Fibroblast of peridontal ligament (primary cell): ENCODE measurements at regions not wholly inside any gene's neighbourhood (a gene's known extent, or its start where the extent isn't known, plus 50 kb on each side); places are given as distances from the start of the nearest gene placed in this dataset.

Source experiments
- DNase-seq: peaks from one replicate; pipeline ENCODE4 v3.0.0-alpha.2; 2010; ENCODE audit errors: extremely low read depth

DNA sequence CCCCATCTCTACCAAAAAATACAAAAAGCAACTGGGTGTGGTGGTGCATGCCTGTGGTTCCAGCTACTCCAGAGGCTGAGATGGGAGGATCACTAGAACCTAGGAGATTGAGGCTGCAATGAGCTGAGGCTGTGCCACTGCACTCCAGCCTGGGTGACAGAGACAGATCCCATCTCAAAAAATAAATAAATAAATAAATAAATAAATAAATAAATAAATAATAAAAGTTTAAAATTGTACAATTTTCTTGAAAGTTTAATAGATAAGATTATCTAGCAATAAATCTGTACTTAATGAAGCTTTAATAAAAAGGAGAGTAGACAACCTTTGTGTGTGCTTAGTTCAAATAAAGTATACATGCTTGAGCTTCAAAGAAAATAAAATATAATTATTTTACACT lies 310.0 kb upstream of the LRIG3 start:
- DNase-seq = no peak

DNA sequence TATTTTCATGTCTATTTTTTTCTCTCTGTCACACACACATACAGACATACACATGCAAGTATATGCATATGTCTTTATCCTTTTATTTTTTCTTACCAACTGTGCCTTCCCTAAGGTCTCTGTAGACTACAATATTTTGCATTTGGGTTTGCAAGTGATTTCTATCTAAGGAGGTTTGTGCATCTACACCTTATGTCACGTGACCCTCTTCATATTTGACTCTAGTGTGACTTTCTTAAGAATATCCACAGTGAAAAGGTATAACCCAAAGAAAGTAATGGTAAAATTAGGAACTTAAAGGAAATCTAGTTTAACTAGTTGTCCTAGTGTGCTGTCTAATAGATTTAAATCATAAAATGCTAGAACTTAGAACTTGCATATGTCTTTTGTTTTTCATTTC lies 298.8 kb upstream of the LRIG3 start:
- DNase-seq = no peak

DNA sequence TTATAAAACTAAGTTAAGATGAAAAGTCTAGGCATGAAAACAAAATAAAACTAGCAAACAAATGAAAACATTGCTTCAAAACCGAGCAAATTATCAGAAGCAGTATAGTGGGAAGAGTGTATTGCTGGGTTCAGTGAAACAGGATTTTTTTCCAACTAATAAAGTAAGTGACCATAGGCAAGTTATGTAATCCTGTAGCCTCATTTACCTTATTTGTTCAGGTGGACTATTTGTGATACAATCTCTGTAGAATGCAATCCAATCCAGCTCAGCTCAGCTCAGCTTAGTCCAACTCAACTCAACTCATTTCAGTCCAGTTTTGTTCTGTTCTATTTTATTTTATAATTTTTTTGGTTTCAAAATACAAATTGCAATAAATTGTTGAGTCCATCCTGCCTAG lies 276.7 kb upstream of the LRIG3 start:
- DNase-seq = no peak

DNA sequence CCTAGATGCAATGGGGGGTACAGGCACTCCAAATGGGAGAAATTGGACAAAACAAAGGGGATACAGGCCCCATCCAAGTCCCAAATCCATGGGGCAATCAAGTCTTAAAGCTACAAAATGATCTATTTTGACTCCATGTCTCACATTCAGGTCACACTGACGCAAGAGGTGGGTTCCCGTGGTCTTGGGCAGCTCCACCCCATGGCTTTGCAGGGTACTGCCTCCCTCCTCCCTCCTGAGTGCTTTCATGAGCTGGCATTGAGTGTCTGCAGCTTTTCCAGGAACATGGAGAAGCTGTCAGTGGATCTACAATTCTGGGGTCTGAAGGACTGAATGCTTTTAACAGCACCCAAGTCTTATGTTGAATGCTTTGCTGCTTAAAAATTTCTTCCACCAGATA lies 274.5 kb upstream of the LRIG3 start:
- DNase-seq = no peak

DNA sequence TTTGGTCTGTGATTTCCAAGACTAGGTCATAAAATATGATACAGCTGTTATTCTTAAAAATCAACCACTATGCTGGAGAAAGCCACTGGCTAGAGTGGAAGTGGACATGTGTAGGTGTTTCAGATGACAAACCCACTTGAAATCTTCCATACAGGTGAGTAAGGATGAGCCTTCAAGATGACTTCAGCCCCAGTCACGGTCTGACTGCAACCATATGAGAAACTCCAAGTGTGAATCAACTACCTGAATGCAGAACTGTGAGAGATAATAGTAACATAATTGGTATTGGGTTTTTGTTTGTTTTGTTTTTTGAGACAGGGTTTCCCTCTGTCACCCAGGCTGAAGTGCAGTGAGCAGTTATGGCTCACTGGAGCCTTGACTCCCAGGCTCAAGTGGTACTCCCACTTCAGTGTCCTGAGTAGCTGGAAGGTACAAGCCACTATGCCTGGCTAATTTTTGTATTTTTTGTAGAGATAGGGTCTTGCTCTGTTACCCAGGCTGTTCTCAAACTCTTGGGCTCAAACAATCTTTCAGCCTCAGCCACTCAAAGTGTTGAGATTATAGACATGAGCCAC lies 273.3 kb upstream of the LRIG3 start:
- no peak for DNase-seq

DNA sequence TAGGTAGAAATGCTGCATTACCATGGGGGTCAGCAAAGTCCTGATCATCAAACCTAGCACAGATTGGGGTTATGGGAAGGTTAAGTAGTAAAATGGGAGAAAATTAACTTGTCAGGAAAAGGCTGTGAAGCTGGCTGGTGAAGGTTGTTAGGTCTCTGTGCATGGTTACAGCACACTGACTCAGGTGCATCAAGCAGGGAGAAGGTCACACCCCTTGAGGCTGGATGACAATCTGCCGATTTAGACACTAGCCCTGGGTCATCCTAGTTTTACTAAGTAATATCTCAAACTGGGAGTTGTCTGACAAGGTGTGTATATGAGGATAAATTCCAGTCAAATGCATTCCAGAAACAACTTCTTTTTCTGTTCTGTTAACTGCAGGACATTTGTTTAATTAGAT lies 271.1 kb upstream of the LRIG3 start:
- DNase-seq = no peak

DNA sequence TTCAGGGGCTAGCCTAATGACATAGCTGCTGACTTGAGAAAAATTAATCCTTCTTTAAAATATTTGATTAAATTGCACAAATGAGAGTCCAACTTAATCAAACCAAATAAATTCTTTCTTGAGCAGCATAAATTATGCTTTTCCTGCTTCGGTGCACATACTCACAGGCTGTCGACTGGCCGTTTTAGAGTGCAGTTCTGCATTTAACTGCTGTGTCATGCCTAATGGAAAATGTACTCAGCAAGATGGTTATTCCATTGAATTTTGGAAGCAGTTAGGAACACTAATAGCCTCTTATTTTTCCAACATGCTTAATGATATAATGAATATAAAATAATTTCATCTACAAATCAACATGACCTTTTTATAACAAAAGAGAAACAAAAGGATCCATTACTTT lies 266.1 kb upstream of the LRIG3 start:
- DNase-seq = no peak

DNA sequence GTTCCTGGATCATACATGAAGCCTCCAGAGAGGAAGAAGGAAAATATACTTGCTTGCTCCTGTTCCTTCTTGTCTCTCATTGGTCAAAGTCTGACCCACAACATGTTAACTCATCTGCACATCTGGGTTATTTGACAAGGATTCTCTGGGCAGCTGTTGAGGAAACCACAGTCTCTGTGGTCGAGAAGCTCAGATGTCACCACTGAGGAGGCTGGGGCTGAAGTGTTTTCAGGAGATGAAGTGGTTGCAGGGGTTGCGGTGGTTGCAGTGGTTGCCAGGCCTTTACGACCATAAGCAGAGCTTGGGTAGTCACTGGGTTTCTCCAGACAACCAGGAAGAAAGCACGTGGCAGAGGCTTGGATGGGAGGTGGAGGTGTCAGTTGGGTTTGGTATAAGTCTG lies 265.0 kb upstream of the LRIG3 start:
- no peak for DNase-seq

DNA sequence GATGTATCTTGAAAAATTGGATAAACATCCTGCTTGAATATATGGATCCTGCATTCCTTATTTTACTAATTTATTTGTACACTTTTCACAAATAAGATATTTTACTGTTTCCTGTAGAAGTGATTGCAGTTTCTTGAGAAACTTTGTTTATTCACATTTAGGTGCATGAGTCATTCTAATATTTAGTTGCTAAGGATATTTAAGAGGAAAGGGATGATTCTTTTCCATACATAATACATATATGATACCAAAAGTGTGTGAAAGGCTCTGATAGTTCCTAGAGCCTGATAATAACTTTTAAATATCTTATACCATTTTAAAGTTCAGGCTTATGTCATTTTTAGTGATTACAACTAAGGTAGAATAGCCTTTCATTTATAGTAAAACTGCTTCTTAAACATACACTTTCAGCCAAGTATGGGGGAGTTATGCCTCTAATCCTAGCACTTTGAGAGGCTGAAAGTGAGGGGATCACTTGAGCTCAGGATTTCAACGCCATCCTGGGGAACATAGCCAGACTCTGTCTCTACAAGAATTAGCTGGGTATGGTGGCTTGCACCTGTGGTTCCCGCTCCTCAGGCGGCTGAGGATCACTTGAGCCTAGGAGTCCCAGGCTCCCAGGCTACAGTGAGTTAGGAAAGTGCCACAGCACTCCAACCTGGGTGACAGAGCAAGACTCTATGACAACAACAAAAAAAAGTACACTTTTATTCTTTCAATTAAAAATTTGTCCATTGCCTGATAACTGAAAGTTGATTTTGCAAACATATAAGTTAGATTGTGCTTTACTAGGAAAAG lies 262.6 kb upstream of the LRIG3 start:
- DNase-seq = no peak

DNA sequence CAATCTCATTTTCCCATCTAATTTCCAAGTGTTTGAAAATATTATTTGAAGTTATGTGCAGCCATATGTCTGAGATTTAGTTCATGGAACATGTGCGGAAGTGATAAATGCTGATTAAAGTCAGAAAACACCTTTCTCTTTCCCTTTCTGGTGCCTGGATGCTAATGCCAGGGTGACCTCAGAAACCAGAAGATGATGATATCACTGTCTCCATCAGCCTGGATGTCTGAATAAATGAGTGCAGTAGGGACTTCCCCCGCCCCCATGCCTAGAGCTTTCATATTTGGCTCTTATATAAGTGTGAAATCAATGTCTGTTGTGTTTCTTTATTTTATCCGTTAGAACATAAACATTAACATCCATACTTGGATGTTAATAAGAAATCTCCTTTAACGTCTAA lies 261.9 kb upstream of the LRIG3 start:
- no peak for DNase-seq

DNA sequence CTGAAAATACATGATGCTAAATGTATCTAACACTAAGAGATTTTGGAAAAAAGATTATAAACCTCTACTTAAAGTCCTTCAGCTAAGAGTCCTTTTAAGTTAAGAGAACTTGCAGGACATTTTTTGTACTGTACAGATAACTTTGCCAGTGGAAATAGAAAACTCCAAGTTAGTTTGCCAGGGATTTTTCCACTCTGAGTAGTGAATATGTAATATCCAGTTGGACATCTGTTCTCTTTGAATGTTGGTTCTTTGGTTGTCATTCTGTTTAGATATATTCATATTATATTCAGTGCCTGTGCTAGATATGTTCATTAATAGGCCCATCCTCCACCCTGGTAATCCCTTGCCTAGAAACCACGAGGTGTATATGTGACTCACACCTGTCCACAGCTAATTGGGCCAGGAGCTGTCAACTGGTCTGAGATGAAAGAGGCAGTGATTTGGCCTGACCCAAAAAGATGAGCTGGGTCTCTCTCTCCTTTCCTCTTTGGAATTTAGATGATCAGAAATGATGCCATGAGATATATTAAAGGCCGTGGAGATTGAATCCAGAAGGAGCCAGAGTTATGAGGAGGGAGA lies 261.0 kb upstream of the LRIG3 start:
- DNase-seq = no peak

DNA sequence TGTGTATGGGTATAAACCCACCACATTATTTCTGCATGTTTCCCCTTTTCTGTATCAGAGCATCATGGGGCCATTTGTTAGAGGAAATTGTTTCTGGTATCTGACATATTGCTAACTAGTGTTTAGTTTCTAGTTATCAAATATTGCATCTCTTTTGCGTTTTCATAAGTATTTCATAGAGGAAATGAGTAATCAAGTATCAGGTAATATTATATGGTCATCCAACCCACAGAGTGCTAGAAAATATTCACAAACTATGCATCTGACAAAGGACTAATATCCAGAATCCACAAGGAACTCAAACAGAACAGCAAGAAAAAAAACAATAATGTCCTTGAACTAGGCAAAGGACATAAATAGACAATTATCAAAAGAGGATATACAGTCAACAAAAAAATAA lies 258.9 kb upstream of the LRIG3 start:
- DNase-seq = no peak

DNA sequence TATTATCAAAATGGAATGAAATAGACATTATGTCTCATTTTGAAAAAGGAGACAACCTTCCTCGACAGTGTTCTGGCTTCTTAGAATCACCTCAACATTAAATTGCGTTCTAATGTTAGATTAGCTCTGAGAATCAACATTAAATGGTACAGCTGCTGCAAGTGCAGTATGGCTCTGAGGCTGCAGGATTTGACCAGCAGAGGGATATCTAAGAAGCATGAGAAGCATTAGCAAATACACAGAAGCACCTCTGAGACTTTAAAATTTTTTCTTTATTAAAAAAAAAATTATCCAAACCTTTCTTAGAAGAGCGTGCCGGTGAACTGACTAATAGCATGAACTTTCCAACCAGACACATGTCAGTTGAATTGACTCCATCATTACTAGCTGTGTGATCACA lies 253.4 kb upstream of the LRIG3 start:
- no peak for DNase-seq

DNA sequence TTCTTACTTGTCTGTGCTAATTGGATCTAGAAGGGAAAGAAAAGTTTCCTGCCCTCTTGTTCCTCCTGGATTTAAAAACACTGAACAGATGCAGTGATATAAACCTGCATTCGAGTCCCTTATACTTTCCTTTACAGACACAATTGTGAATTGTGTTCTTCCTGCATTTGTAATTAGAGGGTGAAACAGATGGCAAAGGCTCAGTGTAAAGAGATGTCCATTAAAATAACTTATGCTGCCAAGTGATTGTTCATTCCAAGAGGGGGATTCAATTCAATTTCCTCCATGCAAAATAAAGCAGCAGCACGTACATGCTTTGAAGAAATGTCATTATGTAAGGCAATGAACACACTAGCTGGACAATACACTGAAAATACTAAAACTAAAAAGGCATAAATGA lies 248.3 kb upstream of the LRIG3 start:
- DNase-seq = no peak

DNA sequence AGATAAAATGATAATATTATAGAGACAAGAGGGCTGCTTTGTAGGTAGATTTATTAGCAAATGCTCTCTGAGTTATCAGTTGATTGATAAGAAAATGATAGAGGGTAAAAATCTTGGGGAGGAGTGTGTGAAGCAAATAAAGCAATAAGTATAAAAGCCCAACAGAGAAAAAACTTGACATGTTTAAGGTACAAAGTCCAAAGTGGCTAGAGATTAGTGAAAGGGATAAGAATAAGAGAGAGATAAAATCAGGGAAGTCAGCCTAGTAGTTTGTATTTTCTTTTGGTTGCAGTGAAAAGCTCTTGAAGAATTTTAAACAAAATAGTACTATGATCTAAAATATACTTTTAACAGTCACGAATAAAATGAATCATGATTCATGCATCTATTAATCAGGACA lies 246.2 kb upstream of the LRIG3 start:
- no peak for DNase-seq

DNA sequence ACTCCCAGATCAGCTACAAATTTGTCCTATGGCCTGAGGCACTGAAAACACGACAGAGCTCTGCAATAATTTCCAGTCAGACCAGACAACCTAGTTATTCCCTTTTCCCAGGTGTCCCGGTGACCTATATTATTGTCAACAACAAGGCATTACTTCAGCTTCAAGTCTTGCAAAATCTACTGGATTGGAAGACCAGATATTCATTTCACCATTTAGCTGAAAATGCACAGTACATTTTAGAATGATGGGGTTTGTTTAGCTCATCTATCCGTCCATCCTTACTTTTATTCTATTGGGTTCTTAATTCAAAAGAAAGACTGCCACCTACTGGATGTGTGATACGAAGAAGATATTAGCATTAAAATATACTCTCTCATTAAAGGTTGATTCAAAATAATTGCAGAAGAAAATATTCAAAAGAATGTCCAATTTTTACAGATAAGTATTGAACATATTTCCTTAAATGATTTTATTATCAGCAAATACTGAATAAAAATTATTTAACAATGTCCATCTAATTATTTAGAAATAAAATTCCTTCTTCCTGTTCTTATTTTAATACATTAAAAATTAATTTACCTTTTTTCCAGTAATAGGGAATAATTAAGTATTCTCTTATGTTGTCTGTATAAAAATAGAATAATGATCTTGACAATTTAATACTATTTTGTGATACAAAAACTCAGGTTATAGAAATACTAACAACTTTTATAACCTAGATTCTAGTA lies 244.9 kb upstream of the LRIG3 start:
- DNase-seq = peak; percentile 76

DNA sequence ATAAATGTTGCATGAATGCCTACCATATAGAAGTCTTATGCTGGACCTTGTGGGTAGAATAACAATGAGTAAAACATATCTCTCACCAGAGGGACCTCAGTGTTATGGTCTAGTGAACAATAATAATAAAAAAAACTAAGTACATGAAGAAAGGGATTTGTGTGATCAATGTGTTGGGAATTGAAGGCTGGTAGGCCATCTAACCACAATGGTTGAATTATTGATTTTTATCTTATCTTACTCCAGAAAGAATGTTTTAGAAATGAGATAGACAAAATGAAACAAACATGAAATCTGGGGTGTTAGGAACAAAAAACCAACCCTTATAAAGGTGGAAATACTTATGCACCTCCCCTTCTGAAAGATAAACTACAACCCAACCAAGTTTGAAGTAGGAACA lies 243.9 kb upstream of the LRIG3 start:
- no peak for DNase-seq

DNA sequence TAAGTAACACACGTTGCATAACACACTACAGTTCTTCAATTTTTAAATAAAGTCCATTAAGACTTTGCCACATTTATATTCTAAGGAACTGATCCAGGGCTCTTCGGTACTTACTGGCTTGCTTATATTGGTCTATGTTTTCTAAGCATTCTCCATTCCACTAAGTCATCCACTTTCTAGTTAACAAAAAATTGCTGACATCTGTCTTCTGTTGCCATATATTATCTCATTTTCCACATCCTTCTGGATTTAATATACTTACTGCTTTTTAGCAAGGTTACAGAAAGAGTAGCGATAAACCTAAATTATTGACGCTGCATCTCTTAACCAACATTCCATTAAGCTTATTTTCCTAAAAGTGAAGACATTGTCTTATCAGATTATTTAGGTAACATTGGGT lies 238.4 kb upstream of the LRIG3 start:
- no peak for DNase-seq

DNA sequence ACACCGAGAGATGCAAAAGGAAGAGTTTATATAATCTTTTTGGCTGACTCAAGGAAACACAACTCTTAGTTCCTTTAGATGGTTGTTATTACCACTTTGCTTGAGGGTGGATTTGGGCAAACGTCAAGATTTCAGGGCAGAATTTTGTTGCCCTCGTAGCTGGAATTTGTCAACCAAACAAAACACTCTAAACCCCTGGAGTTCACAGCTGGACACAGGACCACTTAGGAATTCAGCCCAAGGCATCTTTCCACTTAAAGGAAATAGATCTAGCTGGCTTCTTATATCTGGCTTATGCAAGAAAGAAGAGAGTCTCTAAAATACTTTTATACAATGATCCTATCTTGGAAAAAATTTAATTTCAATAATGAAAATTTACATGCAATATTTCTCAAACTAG lies 237.8 kb upstream of the LRIG3 start:
- no peak for DNase-seq

DNA sequence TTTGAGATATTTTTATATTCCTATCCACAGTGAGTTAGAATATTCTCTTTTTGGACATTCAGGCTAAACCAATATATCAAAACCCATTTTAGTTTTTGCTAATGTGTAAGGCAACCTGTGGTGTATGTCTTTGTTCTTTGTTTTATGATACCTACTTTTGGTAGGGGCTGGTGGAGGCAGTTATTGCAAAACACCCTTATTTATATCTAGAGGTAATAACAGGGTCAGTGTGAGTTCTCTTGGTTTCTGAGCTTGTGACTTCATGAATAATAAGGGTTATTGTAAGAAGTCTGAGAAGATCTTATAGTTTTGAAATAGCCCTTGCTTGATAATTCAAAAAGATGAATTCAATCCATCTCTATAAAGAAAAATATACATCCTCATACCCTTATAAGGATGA lies 235.1 kb upstream of the LRIG3 start:
- DNase-seq = no peak

DNA sequence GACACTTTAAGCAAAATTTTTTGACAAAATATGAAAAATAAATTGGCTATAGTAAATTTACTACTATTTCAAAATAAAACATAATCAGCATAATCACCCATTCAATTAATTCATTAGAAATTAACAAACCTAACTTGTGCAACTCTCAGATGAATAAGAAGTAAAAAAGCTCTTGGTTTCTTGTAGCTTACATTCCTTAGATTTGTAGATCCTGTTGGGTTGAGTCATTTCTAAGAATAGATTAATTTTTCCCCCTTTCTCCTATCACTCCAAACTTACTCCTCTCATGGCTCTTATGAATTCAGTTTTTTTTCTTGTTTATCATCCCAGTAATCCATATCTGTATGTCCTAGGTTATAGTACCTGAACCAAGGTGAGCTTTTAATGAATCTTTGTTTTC lies 230.9 kb upstream of the LRIG3 start:
- peak; percentile 55 for DNase-seq

DNA sequence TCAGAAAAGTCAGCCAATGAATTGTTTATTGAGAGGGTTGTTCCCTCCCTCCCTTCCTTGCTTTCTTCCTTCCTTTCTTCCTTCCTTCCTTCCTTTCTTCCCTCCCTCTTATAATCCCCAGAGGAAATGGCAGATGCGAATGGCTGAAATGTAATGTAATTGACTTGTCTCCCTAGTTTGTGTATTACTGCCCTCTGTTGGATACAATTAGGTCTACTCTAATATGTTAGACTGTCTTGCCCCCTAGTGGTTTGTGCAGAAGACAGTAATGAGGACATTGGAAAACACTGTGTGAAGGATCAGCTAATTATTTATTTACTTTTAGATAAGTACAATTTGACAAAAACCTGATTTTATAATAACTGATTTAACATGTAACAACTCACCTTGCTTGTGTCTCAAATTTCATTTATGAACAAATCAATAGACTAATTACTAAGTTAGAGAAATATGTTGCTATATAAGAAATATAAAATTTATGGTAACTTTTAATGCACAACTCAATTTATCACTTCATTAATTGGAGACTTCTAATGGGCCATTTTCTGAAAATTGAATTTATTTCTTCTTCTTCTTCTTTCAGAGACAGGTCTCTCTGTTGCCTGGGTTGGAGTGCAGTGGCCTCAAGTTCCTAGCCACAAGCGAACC lies 229.8 kb upstream of the LRIG3 start:
- DNase-seq = peak; percentile 92
